Lower leg skin (tissue), 3 donors: ENCODE measurements at regions not wholly inside any gene's neighbourhood (a gene's known extent, or its start where the extent isn't known, plus 50 kb on each side); places are given as distances from the start of the nearest gene placed in this dataset.

Experiments used
- POLR2A ChIP-seq, 2 donors: fragments of 450-650 bp; IDR thresholded peaks; one replicate each; pipeline ENCODE4 v1.6.1; 2016 to 2017; ENCODE audit warnings: antibody characterized with exemption in 2 of 2, mild to moderate bottlenecking in 1 of 2, moderate library complexity in 1 of 2
- TF ChIP-seq, protein P1 (sequence below), 3 donors: fragments of 450-650 bp; IDR thresholded peaks; one replicate each; pipeline ENCODE4 v1.5.1; 2016; ENCODE audit warnings: antibody characterized with exemption in 3 of 3, mild to moderate bottlenecking in 3 of 3, moderate library complexity in 2 of 3

- TF ChIP-seq, protein P1, sequence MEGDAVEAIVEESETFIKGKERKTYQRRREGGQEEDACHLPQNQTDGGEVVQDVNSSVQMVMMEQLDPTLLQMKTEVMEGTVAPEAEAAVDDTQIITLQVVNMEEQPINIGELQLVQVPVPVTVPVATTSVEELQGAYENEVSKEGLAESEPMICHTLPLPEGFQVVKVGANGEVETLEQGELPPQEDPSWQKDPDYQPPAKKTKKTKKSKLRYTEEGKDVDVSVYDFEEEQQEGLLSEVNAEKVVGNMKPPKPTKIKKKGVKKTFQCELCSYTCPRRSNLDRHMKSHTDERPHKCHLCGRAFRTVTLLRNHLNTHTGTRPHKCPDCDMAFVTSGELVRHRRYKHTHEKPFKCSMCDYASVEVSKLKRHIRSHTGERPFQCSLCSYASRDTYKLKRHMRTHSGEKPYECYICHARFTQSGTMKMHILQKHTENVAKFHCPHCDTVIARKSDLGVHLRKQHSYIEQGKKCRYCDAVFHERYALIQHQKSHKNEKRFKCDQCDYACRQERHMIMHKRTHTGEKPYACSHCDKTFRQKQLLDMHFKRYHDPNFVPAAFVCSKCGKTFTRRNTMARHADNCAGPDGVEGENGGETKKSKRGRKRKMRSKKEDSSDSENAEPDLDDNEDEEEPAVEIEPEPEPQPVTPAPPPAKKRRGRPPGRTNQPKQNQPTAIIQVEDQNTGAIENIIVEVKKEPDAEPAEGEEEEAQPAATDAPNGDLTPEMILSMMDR (IDR thresholded peaks at IDR 0.05): no peak
- no peak for TF ChIP-seq POLR2A (IDR thresholded peaks at IDR 0.05)
Measured at GRCh38 chr2:48017136-48017535, 110.8 kb upstream of the FBXO11 start.
